CD4-positive, alpha-beta T cell treated with Interleukin-17A for 1 hour (primary cell): ENCODE measurements at regions not wholly inside any gene's neighbourhood (a gene's known extent, or its start where the extent isn't known, plus 50 kb on each side); places are given as distances from the start of the nearest gene placed in this dataset.
"Not testable (repeated sequence)": the region's sequence is repeated elsewhere in the genome, so short reads cannot be mapped to it uniquely, and the experiment has no call there.

Experiments used
- DNase-seq: peaks from one replicate; pipeline ENCODE4 v3.0.0-alpha.2; 2020

GRCh38 chr2:40043641-40044040 is 264.6 kb upstream of the THUMPD2 start:
- DNase-seq, result no peak

GRCh38 chr2:40043191-40043590 is 264.1 kb upstream of the THUMPD2 start:
- no peak for DNase-seq

- no peak for DNase-seq
Measured at GRCh38 chr2:40041422-40042382, 262.6 kb upstream of the THUMPD2 start.

- no peak for DNase-seq
Measured at GRCh38 chr2:40039549-40039948, 260.5 kb upstream of the THUMPD2 start.

GRCh38 chr2:40038646-40039045 is 259.6 kb upstream of the THUMPD2 start:
- no peak for DNase-seq

GRCh38 chr2:40037303-40037702 is 258.2 kb upstream of the THUMPD2 start:
- no peak for DNase-seq

GRCh38 chr2:40036241-40036640 is 257.2 kb upstream of the THUMPD2 start:
- DNase-seq, result no peak

- DNase-seq, result no peak
Measured at GRCh38 chr2:40034801-40035200, 255.7 kb upstream of the THUMPD2 start.

- DNase-seq, result no peak
Measured at GRCh38 chr2:40034198-40034597, 255.1 kb upstream of the THUMPD2 start.

GRCh38 chr2:40033781-40034180 is 254.7 kb upstream of the THUMPD2 start:
- DNase-seq, result no peak

- DNase-seq, result no peak
Measured at GRCh38 chr2:40032650-40033319, 253.7 kb upstream of the THUMPD2 start.

GRCh38 chr2:40030456-40030975 is 251.5 kb upstream of the THUMPD2 start:
- DNase-seq, result no peak

GRCh38 chr2:40028792-40029488 is 249.9 kb upstream of the THUMPD2 start:
- no peak for DNase-seq

- DNase-seq, result no peak
Measured at GRCh38 chr2:40027968-40028367, 248.9 kb upstream of the THUMPD2 start.

- not testable (repeated sequence) for DNase-seq
Measured at GRCh38 chr2:40025276-40025675, 246.2 kb upstream of the THUMPD2 start.

- no peak for DNase-seq
Measured at GRCh38 chr2:40020997-40021396, 241.9 kb upstream of the THUMPD2 start.

GRCh38 chr2:40016151-40016885 is 237.3 kb upstream of the THUMPD2 start:
- no peak for DNase-seq

- DNase-seq, result not testable (repeated sequence)
Measured at GRCh38 chr2:40013962-40014361, 234.9 kb upstream of the THUMPD2 start.

GRCh38 chr2:40004336-40004735 is 225.3 kb upstream of the THUMPD2 start:
- no peak for DNase-seq

GRCh38 chr2:40002339-40002738 is 223.3 kb upstream of the THUMPD2 start:
- DNase-seq, result no peak

- DNase-seq, result no peak
Measured at GRCh38 chr2:39999864-40000263, 220.8 kb upstream of the THUMPD2 start.

GRCh38 chr2:39998617-39999016 is 219.6 kb upstream of the THUMPD2 start:
- DNase-seq, result no peak
